ENCODE measurements at regions not wholly inside any gene's neighbourhood (a gene's known extent, or its start where the extent isn't known, plus 50 kb on each side); places are given as distances from the start of the nearest gene placed in this dataset.
A peak's percentile ranks its signal among the peaks of the same experiment; 100 is the strongest.

DNA sequence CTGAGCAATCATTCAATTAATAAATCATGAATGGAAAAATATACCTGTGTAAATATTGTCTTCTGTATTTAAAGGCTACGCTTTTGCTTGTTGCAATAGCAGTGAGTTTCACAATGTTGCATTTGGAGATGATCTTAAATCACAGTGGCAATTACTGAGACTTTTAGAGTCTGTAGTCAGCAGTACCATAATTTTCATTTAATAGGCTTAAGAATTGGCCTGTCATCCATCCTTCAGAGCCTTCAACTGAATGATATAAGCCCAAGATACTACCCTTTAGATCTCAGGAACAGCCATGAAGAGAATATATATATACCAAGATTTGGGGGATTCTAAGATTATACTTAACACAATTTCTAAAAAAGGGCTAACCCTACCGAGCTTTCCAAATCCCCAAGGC is 458.1 kb downstream of the GBE1 start:
- no peak for DNase-seq (ENCODE audit: low spot score)
- no peaks in the 10 kb centered on the region for H3K4me1 Mint-ChIP-seq (ENCODE audit: unreplicated experiment)
- no peak overlapping the region for H3K4me3 Mint-ChIP-seq (ENCODE audit: unreplicated experiment)
- no peaks in the 10 kb centered on the region for H3K9me3 Mint-ChIP-seq (ENCODE audit: unreplicated experiment)
- peaks cover 3% of the 10 kb centered on the region for H3K27me3 Mint-ChIP-seq (ENCODE audit: unreplicated experiment)
- no peak overlapping the region for H3K27ac Mint-ChIP-seq (ENCODE audit: unreplicated experiment)
- no peak for TF ChIP-seq CTCF (IDR thresholded peaks at IDR 0.05; ENCODE audit: unreplicated experiment)
- no peaks in the 10 kb centered on the region for H3K36me3 Mint-ChIP-seq (ENCODE audit: low read depth, unreplicated experiment)

DNA sequence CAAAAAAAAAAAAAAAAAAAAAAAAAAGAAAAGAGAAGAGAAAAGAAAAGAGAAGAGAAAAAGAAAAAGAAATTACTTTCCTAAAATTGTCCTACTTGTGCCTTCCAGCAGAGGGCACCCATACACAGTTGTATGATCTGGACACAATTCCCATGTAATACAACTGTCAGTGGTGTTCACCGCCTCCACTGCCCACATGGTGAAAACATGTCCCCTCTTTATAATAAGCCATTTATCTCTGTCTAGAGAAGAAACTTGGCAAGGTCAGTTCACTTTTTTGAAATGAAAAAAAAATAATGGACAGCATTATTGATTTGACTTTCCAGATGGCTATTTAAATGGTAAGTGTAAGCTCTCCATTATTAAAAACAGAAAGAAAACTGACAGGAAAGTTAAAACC is 459.4 kb downstream of the GBE1 start:
- no peaks in the 10 kb centered on the region for H3K9me3 Mint-ChIP-seq (ENCODE audit: unreplicated experiment)
- peak; percentile 46 for DNase-seq (ENCODE audit: low spot score)
- peak; percentile 83 for TF ChIP-seq CTCF (IDR thresholded peaks at IDR 0.05; ENCODE audit: unreplicated experiment)
- no peak overlapping the region for H3K27ac Mint-ChIP-seq (ENCODE audit: unreplicated experiment)
- H3K27me3 Mint-ChIP-seq (ENCODE audit: unreplicated experiment), result peaks cover 3% of the 10 kb centered on the region
- no peak overlapping the region for H3K4me3 Mint-ChIP-seq (ENCODE audit: unreplicated experiment)
- no peaks in the 10 kb centered on the region for H3K4me1 Mint-ChIP-seq (ENCODE audit: unreplicated experiment)
- no peaks in the 10 kb centered on the region for H3K36me3 Mint-ChIP-seq (ENCODE audit: low read depth, unreplicated experiment)

DNA sequence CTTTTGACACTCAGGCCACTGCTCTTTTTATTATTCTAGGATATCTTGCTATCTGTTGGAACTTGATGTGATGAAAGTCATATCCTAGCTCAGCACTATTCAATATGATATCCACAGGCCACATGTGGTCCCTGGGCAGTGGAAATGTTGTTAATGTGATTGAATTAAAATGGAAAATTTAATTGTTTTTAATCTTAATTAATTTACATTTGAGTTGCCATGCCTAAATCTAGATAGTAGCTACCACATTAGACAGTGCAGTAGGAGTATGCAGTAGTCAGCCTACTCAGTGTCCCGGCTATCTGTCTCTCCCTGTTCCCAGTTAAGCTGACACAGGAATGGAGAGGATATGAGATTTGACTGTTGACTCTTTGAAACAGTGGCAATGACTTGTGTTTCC is 460.2 kb downstream of the GBE1 start:
- Mint-ChIP-seq H3K9me3 (ENCODE audit: unreplicated experiment) (no peaks in the 10 kb centered on the region), H3K27ac (ENCODE audit: unreplicated experiment) (no peak overlapping the region), H3K4me1 (ENCODE audit: unreplicated experiment) (no peaks in the 10 kb centered on the region), H3K27me3 (ENCODE audit: unreplicated experiment) (peaks cover 3% of the 10 kb centered on the region), H3K36me3 (ENCODE audit: low read depth, unreplicated experiment) (no peaks in the 10 kb centered on the region), H3K4me3 (ENCODE audit: unreplicated experiment) (no peak overlapping the region)
- TF ChIP-seq CTCF (IDR thresholded peaks at IDR 0.05; ENCODE audit: unreplicated experiment), result no peak
- DNase-seq (ENCODE audit: low spot score), result no peak

DNA sequence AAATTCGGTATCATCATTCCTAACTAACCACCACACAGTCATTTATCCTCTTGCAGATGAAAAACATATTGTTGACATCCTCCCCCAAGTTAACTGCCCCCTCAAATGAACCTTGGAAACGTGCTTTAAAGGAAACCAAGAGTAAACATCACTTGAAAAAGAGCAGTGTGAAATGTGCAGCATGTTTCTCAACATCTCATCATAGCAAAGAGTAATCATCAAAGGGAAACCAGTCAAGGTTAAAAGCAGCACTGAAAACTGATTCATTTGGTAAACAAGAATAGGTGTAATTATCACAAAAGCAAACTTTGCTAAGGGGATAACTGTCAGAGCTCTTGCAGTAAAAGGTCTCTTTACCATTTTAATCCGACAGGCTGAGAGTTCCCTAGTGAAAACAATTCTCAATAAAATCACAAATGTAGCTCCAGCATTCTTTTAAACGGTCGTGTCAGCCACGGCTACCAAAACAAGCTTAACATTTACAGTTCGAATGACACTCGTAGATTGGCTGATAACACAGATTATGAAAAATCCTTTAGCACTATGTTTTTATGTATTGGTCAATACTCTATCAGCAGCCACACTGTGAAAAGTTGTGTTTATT is 461.0 kb downstream of the GBE1 start:
- Mint-ChIP-seq H3K36me3 (ENCODE audit: low read depth, unreplicated experiment) (no peaks in the 10 kb centered on the region), H3K9me3 (ENCODE audit: unreplicated experiment) (no peaks in the 10 kb centered on the region), H3K27ac (ENCODE audit: unreplicated experiment) (no peak overlapping the region), H3K27me3 (ENCODE audit: unreplicated experiment) (peaks cover 3% of the 10 kb centered on the region), H3K4me3 (ENCODE audit: unreplicated experiment) (no peak overlapping the region), H3K4me1 (ENCODE audit: unreplicated experiment) (no peaks in the 10 kb centered on the region)
- no peak for TF ChIP-seq CTCF (IDR thresholded peaks at IDR 0.05; ENCODE audit: unreplicated experiment)
- DNase-seq (ENCODE audit: low spot score), result no peak

DNA sequence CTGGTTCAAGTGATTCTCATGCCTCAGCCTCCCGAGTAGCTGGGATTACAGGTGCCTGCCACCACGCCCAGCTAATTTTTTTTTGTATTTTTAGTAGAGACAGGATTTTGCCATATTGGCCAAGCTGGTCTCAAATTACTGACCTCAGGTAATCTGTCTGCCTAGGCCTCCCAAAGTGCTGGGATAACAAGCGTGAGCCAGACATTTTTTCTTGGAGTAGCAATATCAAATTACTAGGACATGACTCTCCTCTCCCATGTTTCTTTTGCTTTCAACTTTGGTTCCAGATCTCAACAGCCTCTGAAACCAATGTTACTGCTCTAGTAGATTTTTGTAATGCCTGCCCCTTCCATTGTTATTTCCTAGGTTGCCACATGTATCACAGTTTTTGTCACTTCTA is 462.0 kb downstream of the GBE1 start:
- TF ChIP-seq CTCF (IDR thresholded peaks at IDR 0.05; ENCODE audit: unreplicated experiment), result no peak
- no peaks in the 10 kb centered on the region for H3K4me1 Mint-ChIP-seq (ENCODE audit: unreplicated experiment)
- no peak overlapping the region for H3K27ac Mint-ChIP-seq (ENCODE audit: unreplicated experiment)
- peaks cover 3% of the 10 kb centered on the region for H3K27me3 Mint-ChIP-seq (ENCODE audit: unreplicated experiment)
- DNase-seq (ENCODE audit: low spot score), result no peak
- H3K4me3 Mint-ChIP-seq (ENCODE audit: unreplicated experiment), result no peak overlapping the region
- no peaks in the 10 kb centered on the region for H3K36me3 Mint-ChIP-seq (ENCODE audit: low read depth, unreplicated experiment)
- H3K9me3 Mint-ChIP-seq (ENCODE audit: unreplicated experiment), result no peaks in the 10 kb centered on the region

All from endothelial cell (in vitro differentiated cells).